ENCODE measurements at regions not wholly inside any gene's neighbourhood (a gene's known extent, or its start where the extent isn't known, plus 50 kb on each side); places are given as distances from the start of the nearest gene placed in this dataset.
"Not testable (repeated sequence)": the region's sequence is repeated elsewhere in the genome, so short reads cannot be mapped to it uniquely, and the experiment has no call there.

- Histone ChIP-seq H3K4me3 (ENCODE audit: low read length) (no peak overlapping the region), H3K9ac (ENCODE audit: low read depth, low read length) (no peak overlapping the region), H3K27me3 (ENCODE audit: control insufficient read depth, insufficient read depth, low read length) (no peaks in the 10 kb centered on the region), H3K4me2 (ENCODE audit: low read length) (no peak overlapping the region), H3K4me1 (ENCODE audit: control insufficient read depth, insufficient read depth, low read length) (peaks cover 15% of the 10 kb centered on the region), H3K36me3 (ENCODE audit: insufficient read depth, low read length) (no peaks in the 10 kb centered on the region), H3K9me3 (replicated peaks; ENCODE audit: low read length) (no peaks in the 10 kb centered on the region)
Measured at GRCh38 chr6:139730340-139730974, 356.0 kb upstream of the CITED2 start.

DNA sequence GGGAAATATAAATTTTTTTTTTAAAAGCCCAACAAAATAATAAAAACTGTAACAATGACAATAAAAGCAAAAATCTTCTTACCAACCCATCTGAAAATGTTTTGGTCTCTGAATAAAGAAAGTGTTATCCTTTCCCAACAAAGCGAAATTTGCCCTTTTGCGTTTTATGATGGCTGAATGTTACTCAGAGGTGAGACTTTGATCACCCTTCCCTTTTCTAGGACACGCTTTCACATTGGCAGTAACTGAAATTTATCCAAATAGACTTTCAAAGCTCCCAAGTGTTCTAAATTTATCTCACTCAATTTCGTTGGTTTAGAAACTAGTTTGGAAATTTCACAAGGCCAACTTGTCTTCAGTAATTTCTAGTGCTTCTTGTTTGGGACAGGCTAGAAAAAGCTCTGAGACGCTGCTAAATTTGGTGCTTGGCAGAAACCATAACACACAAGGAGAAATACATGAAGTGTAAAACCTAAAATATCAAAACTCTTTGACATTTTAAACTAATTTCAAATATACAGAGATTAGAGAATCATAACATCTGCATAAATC, 354.5 kb upstream of the CITED2 start:
- Histone ChIP-seq H3K9me3 (replicated peaks; ENCODE audit: low read length) (no peaks in the 10 kb centered on the region), H3K4me2 (ENCODE audit: low read length) (no peak overlapping the region), H3K27me3 (ENCODE audit: control insufficient read depth, insufficient read depth, low read length) (no peaks in the 10 kb centered on the region), H3K9ac (ENCODE audit: low read depth, low read length) (no peak overlapping the region), H3K36me3 (ENCODE audit: insufficient read depth, low read length) (no peaks in the 10 kb centered on the region), H3K4me1 (ENCODE audit: control insufficient read depth, insufficient read depth, low read length) (peaks cover 15% of the 10 kb centered on the region), H3K4me3 (ENCODE audit: low read length) (no peak overlapping the region)

DNA sequence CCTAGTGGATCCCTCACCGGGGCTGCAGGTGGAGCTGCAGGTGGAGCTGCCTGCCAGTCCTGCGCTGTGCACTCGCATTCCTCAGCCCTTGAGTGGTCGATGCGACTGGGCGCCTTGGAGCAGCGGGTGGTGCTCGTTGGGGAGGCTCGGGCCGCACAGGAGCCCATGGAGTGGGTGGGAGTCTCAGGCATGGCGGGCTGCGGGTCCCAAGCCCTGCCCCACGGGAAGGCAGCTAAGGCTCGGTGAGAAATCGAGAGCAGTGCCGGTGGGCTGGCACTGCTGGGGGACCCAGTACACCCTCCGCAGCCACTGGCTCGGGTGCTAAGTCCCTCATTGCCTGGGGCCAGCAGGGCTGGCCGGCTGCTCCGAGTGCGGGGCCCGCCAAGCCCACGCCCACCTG, 351.8 kb upstream of the CITED2 start:
- not testable (repeated sequence) for H3K9ac ChIP-seq (ENCODE audit: low read depth, low read length); H3K4me1 ChIP-seq (ENCODE audit: control insufficient read depth, insufficient read depth, low read length); H3K27me3 ChIP-seq (ENCODE audit: control insufficient read depth, insufficient read depth, low read length); H3K4me3 ChIP-seq (ENCODE audit: low read length); H3K4me2 ChIP-seq (ENCODE audit: low read length); H3K9me3 ChIP-seq (replicated peaks; ENCODE audit: low read length); H3K36me3 ChIP-seq (ENCODE audit: insufficient read depth, low read length)

DNA sequence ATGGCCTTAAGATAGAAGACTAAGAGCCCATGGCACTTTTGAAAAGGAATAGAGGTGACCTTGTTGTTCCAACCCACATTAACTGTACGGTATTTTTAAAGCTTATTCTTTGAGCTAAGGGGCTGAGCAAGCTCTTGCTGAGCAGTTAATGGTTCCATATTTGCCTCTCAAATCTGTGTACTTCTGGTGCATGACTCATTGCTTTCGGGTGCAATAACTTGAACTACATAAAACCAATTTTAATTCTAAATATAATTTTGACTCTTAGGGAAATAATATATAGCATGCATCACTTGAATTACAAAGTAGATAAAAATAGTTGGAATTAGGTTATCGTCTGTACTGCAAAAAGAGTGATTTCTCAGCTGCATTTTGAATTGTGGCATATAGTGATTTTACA, 348.1 kb upstream of the CITED2 start:
- no peaks in the 10 kb centered on the region for H3K4me1 ChIP-seq (ENCODE audit: control insufficient read depth, insufficient read depth, low read length)
- H3K9me3 ChIP-seq (replicated peaks; ENCODE audit: low read length), result no peaks in the 10 kb centered on the region
- no peaks in the 10 kb centered on the region for H3K27me3 ChIP-seq (ENCODE audit: control insufficient read depth, insufficient read depth, low read length)
- no peaks in the 10 kb centered on the region for H3K36me3 ChIP-seq (ENCODE audit: insufficient read depth, low read length)
- H3K4me2 ChIP-seq (ENCODE audit: low read length), result no peak overlapping the region
- no peak overlapping the region for H3K9ac ChIP-seq (ENCODE audit: low read depth, low read length)
- no peak overlapping the region for H3K4me3 ChIP-seq (ENCODE audit: low read length)

GRCh38 chr6:139721954-139722353, 347.5 kb upstream of the CITED2 start:
- Histone ChIP-seq H3K9ac (ENCODE audit: low read depth, low read length) (no peak overlapping the region), H3K27me3 (ENCODE audit: control insufficient read depth, insufficient read depth, low read length) (no peaks in the 10 kb centered on the region), H3K36me3 (ENCODE audit: insufficient read depth, low read length) (no peaks in the 10 kb centered on the region), H3K4me2 (ENCODE audit: low read length) (no peak overlapping the region), H3K4me1 (ENCODE audit: control insufficient read depth, insufficient read depth, low read length) (no peaks in the 10 kb centered on the region), H3K4me3 (ENCODE audit: low read length) (no peak overlapping the region), H3K9me3 (replicated peaks; ENCODE audit: low read length) (no peaks in the 10 kb centered on the region)

DNA sequence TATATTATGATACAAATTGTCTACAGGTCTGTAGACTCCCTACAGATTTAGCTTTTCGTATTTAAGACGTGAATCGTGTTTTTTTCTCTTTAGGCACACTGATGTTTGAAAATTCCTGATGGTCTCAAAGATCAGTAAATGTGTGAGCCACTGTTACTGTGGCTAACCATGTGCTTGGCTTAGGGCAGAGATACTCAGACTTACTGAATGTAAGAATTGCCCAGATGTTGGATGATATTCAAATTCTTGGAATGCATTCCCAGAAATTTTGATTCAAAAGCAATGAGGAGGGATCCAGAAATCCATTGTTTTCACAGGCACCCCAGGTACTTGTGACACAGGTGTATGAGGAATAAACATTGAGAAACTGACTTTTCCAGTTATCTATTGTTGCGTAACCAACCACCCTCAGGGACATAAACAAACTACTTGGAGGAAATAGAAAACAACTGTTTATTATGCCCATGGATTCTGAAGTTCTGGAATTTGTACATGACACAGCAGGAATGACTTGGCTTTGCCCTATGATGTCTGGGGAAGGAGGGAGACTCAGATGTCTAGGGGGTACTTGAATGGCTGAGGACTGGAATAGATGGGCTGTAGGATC, 339.6 kb upstream of the CITED2 start:
- Histone ChIP-seq H3K9me3 (replicated peaks; ENCODE audit: low read length) (no peaks in the 10 kb centered on the region), H3K27me3 (ENCODE audit: control insufficient read depth, insufficient read depth, low read length) (no peaks in the 10 kb centered on the region), H3K4me3 (ENCODE audit: low read length) (no peak overlapping the region), H3K4me1 (ENCODE audit: control insufficient read depth, insufficient read depth, low read length) (peaks cover 19% of the 10 kb centered on the region), H3K4me2 (ENCODE audit: low read length) (no peak overlapping the region), H3K36me3 (ENCODE audit: insufficient read depth, low read length) (no peaks in the 10 kb centered on the region), H3K9ac (ENCODE audit: low read depth, low read length) (no peak overlapping the region)

GRCh38 chr6:139713424-139713823, 339.0 kb upstream of the CITED2 start:
- Histone ChIP-seq H3K4me3 (ENCODE audit: low read length) (no peak overlapping the region), H3K4me2 (ENCODE audit: low read length) (no peak overlapping the region), H3K9me3 (replicated peaks; ENCODE audit: low read length) (no peaks in the 10 kb centered on the region), H3K36me3 (ENCODE audit: insufficient read depth, low read length) (no peaks in the 10 kb centered on the region), H3K4me1 (ENCODE audit: control insufficient read depth, insufficient read depth, low read length) (peaks cover 25% of the 10 kb centered on the region), H3K9ac (ENCODE audit: low read depth, low read length) (no peak overlapping the region), H3K27me3 (ENCODE audit: control insufficient read depth, insufficient read depth, low read length) (no peaks in the 10 kb centered on the region)

GRCh38 chr6:139712830-139713229, 338.4 kb upstream of the CITED2 start:
- H3K9ac ChIP-seq (ENCODE audit: low read depth, low read length), result no peak overlapping the region
- no peak overlapping the region for H3K4me2 ChIP-seq (ENCODE audit: low read length)
- H3K9me3 ChIP-seq (replicated peaks; ENCODE audit: low read length), result no peaks in the 10 kb centered on the region
- peaks cover 29% of the 10 kb centered on the region for H3K4me1 ChIP-seq (ENCODE audit: control insufficient read depth, insufficient read depth, low read length)
- no peak overlapping the region for H3K4me3 ChIP-seq (ENCODE audit: low read length)
- H3K27me3 ChIP-seq (ENCODE audit: control insufficient read depth, insufficient read depth, low read length), result no peaks in the 10 kb centered on the region
- no peaks in the 10 kb centered on the region for H3K36me3 ChIP-seq (ENCODE audit: insufficient read depth, low read length)

DNA sequence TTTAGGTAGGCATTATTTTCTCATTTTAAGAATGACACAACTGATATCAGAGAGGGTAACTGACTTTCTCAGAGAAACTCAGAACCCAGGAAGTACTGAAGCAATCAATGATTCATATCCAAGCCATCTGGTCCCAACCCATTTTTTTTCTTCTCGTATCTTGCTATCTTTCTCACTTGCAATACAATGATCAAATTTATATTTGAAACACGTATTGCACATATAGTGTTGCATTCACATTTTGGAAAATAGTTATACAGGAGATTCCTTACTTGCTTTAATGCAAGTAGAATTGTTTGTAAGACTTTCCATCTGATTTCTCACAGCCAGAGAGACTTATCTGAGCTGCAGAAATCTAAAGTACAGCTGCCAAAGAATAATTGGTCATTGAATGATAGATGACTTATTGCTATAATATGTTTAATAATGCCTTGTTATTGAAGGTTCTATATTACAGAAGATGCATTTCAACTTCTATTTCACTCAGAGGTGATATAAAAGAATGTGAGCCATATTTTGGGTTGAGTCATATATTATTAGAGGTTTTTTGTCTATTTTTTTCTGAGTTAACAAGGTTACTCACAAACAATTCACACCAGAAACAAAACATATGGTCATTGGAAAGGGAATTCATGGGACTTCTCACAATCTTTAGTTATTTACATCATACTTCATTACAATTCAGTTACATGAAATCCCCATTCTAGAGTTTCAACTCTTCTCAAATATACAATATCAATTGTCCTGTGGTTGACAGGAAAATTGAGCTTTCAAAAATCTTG, 337.5 kb upstream of the CITED2 start:
- peak overlapping the region; percentile 18 for H3K4me2 ChIP-seq (ENCODE audit: low read length)
- no peaks in the 10 kb centered on the region for H3K36me3 ChIP-seq (ENCODE audit: insufficient read depth, low read length)
- no peaks in the 10 kb centered on the region for H3K9me3 ChIP-seq (replicated peaks; ENCODE audit: low read length)
- no peak overlapping the region for H3K4me3 ChIP-seq (ENCODE audit: low read length)
- no peak overlapping the region for H3K9ac ChIP-seq (ENCODE audit: low read depth, low read length)
- no peaks in the 10 kb centered on the region for H3K27me3 ChIP-seq (ENCODE audit: control insufficient read depth, insufficient read depth, low read length)
- H3K4me1 ChIP-seq (ENCODE audit: control insufficient read depth, insufficient read depth, low read length), result peaks cover 29% of the 10 kb centered on the region

GRCh38 chr6:139710556-139710955, 336.1 kb upstream of the CITED2 start:
- Histone ChIP-seq H3K4me1 (ENCODE audit: control insufficient read depth, insufficient read depth, low read length) (peaks cover 29% of the 10 kb centered on the region), H3K4me3 (ENCODE audit: low read length) (no peak overlapping the region), H3K36me3 (ENCODE audit: insufficient read depth, low read length) (no peaks in the 10 kb centered on the region), H3K9ac (ENCODE audit: low read depth, low read length) (no peak overlapping the region), H3K9me3 (replicated peaks; ENCODE audit: low read length) (no peaks in the 10 kb centered on the region), H3K27me3 (ENCODE audit: control insufficient read depth, insufficient read depth, low read length) (no peaks in the 10 kb centered on the region), H3K4me2 (ENCODE audit: low read length) (no peak overlapping the region)

GRCh38 chr6:139708337-139709199, 334.1 kb upstream of the CITED2 start:
- Histone ChIP-seq H3K4me1 (ENCODE audit: control insufficient read depth, insufficient read depth, low read length) (peaks cover 29% of the 10 kb centered on the region), H3K4me2 (ENCODE audit: low read length) (peak overlapping the region; percentile 41), H3K9ac (ENCODE audit: low read depth, low read length) (peak overlapping the region; percentile 29), H3K36me3 (ENCODE audit: insufficient read depth, low read length) (no peaks in the 10 kb centered on the region), H3K27me3 (ENCODE audit: control insufficient read depth, insufficient read depth, low read length) (no peaks in the 10 kb centered on the region), H3K9me3 (replicated peaks; ENCODE audit: low read length) (no peaks in the 10 kb centered on the region), H3K4me3 (ENCODE audit: low read length) (no peak overlapping the region)

Data from skeletal muscle satellite cell (primary cell).